NB4 (cell line): ENCODE measurements at regions not wholly inside any gene's neighbourhood (a gene's known extent, or its start where the extent isn't known, plus 50 kb on each side); places are given as distances from the start of the nearest gene placed in this dataset.

Experiments used
- POLR2A ChIP-seq: IDR thresholded peaks from 2 replicates; pipeline ENCODE4 v1.6.1; 2011; ENCODE audit warnings: mild to moderate bottlenecking; ENCODE audit not compliant: insufficient read length; ENCODE audit errors: extremely low read depth
- TF ChIP-seq, protein P1 (sequence below): IDR thresholded peaks from one replicate; pipeline ENCODE4 v1.5.1; 2012; ENCODE audit warnings: low read depth, low read length
- TF ChIP-seq, protein P2 (sequence below): IDR thresholded peaks from 2 replicates; pipeline ENCODE4 v1.6.1; 2011; ENCODE audit warnings: low read depth, low read length

DNA sequence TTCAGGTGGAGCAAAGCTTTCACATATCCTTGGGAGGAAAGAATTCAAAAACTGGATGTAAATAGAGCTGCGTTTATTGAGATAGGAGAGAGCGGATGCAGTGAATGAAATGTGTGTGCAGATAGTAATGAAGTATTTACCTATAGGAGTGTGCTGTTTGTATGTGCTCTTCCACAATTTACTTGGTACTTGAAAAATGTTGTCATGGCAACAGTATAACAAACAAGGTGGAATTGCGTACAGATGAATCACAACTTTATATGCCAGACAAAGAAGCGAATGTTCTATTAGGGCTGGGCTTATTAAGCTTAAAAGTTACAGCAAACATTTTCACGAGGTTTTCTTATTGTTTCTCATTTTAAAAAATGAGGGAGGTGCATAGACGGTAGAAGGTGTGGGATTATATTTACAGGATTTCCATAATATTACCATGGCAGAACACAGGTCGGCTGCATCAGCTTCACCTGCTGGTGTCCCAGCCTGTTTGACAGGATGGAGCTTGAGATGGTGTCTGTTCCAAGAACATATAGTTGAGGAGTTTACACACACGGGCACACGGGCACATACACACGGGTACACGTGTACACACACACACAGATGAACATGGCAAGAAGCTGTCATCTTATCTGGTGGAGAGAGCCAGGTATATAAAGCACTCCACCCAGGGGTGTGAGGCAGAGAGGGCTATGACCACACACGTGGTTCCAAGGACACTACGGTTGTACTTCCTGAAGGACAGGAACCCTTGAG is 155.7 kb downstream of the RMI1 start:
- TF ChIP-seq, protein P1, sequence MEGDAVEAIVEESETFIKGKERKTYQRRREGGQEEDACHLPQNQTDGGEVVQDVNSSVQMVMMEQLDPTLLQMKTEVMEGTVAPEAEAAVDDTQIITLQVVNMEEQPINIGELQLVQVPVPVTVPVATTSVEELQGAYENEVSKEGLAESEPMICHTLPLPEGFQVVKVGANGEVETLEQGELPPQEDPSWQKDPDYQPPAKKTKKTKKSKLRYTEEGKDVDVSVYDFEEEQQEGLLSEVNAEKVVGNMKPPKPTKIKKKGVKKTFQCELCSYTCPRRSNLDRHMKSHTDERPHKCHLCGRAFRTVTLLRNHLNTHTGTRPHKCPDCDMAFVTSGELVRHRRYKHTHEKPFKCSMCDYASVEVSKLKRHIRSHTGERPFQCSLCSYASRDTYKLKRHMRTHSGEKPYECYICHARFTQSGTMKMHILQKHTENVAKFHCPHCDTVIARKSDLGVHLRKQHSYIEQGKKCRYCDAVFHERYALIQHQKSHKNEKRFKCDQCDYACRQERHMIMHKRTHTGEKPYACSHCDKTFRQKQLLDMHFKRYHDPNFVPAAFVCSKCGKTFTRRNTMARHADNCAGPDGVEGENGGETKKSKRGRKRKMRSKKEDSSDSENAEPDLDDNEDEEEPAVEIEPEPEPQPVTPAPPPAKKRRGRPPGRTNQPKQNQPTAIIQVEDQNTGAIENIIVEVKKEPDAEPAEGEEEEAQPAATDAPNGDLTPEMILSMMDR, result no peak
- no peak for TF ChIP-seq POLR2A
- TF ChIP-seq, protein P2, sequence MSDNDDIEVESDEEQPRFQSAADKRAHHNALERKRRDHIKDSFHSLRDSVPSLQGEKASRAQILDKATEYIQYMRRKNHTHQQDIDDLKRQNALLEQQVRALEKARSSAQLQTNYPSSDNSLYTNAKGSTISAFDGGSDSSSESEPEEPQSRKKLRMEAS, result no peak
